Activated naive CD4-positive, alpha-beta T cell treated with Interleukin-2 at 50 U/mL for 16 hours (primary cell): ENCODE measurements at regions not wholly inside any gene's neighbourhood (a gene's known extent, or its start where the extent isn't known, plus 50 kb on each side); places are given as distances from the start of the nearest gene placed in this dataset.

Experiments used
- DNase-seq: peaks from one replicate; pipeline ENCODE4 v3.0.0-alpha.2; 2020

DNA sequence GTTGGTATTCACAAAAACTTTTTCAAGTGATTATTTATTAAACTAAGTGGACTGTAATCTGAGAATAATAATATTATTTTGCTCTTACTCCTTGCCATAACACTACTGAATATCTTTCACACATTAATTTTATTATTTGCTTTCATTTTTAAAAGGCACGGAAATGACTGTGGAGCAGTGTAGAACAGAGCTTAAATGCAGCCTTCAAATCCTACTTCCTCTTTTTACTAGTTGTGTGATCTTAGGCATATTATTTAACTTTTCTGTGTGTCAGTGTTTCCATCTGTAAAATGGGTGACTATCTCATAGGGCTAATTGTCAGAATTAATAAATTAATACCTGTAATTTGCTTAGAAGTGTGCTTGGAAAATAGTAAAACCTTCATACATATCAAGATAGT is 55.5 kb upstream of the SLC8A1 start:
- no peak for DNase-seq

GRCh38 chr2:40510304-40510703 is 58.4 kb upstream of the SLC8A1 start:
- DNase-seq = no peak

DNA sequence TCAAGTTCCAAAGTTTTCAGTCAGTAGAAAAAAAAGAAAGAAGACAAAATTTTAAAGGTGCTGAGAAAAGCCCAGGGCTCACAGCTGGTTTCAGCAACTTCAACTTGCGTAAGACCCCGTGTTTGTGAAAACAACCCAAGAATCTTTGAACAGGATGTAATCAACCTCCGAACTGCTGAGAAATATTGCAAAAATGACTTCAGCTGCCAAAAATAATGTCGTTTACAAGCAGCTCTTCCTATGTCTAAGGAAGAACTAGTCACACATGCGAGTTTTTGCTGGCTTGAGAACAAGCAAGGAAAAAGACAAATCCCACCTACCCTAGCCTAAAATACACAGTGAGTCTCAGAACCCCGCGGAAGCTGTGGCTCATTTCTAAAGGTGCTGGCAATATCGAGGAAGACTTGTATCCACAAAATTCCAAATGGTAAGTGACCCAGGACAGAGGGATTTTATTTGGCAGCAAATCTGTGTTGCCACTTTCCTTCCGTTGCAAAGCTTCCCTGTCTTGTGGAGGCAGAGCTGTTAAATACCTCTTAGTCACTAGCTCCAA is 59.8 kb upstream of the SLC8A1 start:
- no peak for DNase-seq

GRCh38 chr2:40512256-40512655 is 60.4 kb upstream of the SLC8A1 start:
- DNase-seq = no peak

- no peak for DNase-seq
Measured at GRCh38 chr2:40513201-40513600, 61.3 kb upstream of the SLC8A1 start.

DNA sequence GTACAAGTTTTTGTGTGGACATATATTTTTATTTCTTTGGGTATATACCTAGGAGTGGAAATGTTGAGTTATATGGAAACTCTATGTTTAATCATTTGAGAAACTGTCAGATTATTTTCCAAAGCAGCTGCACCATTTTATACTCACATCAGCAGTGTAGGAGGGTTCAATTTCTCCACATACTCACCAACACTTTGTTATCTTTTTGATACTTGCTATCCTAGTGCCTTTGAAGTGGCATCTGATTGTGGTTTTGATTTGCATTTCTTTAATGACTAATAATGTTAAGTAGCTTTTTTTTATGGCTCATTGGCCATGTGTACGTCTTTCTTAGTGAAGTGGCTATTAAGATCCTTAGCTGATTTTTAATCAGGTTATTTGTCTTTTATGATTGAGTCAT is 64.7 kb upstream of the SLC8A1 start:
- no peak for DNase-seq

GRCh38 chr2:40528564-40528963 is 76.7 kb upstream of the SLC8A1 start:
- DNase-seq = no peak

- no peak for DNase-seq
Measured at GRCh38 chr2:40531359-40531758, 79.5 kb upstream of the SLC8A1 start.

DNA sequence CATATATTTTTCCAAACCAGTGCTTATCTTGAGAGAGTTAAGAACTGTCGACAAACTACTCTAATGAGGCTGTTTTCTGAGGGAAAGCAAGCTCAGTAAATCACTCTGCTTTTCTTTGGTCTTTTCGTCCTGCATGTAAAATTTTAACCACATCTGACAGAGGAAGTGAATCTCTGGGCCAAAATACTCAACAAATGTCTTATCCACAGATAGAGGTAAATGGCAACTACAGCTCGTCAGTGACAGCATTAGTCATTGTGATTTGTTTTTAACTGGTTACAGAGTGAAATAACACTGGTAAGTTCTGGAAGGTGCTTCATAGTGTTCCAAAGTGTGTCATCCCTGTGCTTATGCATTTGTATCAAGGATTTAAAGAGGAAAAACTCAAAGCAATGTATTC is 82.6 kb upstream of the SLC8A1 start:
- DNase-seq = no peak

GRCh38 chr2:40535972-40536371 is 84.1 kb upstream of the SLC8A1 start:
- DNase-seq = no peak

- DNase-seq = no peak
Measured at GRCh38 chr2:40540026-40540425, 88.1 kb upstream of the SLC8A1 start.

GRCh38 chr2:40543381-40543780 is 91.5 kb upstream of the SLC8A1 start:
- DNase-seq = no peak

- no peak for DNase-seq
Measured at GRCh38 chr2:40544072-40544471, 92.2 kb upstream of the SLC8A1 start.

- DNase-seq = no peak
Measured at GRCh38 chr2:40545645-40546044, 93.8 kb upstream of the SLC8A1 start.

GRCh38 chr2:40546439-40547191 is 94.7 kb upstream of the SLC8A1 start:
- no peak for DNase-seq

DNA sequence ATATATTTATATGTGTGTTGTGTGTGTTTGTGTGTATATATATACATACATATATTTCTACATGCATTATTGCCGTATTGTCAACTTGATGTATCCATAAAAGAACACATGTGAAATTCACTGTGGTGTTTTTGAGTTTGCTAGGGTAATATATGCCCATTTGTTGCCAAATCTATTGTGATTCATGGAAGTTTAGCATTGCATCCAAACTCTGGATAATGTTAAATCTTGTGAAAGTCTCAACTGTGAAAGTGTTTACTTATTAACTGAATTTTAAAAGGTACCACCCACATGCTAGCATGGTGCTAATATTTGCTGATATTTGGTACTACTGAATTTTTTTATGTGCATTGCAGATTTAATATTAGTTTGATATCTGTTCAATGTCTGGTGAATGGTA is 96.6 kb upstream of the SLC8A1 start:
- no peak for DNase-seq

DNA sequence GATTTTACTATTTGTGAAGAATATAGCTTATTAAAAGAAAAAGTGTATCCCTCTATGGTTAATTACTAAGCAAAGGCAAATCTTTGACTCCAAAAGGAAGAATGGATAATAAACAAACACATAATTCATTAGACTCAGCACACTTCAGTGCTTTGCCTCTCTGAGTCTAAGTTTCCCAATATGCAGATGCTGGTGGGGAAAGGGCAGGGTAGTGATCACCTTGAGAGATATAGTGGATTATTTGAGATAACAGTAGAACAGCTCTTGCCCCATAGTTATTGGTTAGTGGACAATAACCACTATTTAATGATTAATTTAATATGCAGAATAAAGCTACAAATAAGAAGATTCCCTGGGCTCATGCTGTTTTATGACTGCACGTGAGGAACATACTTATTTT is 98.2 kb upstream of the SLC8A1 start:
- DNase-seq = no peak

DNA sequence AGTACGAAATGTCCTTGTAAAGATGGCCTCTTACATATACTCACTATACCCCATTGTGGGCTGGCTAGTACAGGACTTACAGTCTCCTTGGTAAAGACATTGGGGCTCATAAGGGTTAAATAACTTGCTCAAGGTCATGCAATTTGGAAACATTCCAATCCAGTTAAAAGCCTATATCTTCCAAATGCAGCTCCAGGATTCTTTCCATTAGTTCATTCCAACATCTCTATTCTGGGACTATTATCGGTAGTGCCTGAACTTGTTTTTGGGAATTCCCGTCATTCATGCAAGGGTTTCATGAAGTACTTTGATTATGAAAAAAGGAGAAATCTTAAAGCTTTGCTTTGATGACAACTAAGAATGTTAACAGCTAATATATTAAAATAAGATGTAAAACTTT is 99.2 kb upstream of the SLC8A1 start:
- no peak for DNase-seq

- peak; percentile 11 for DNase-seq
Measured at GRCh38 chr2:40554665-40555294, 102.9 kb upstream of the SLC8A1 start.

- no peak for DNase-seq
Measured at GRCh38 chr2:40556293-40556692, 104.4 kb upstream of the SLC8A1 start.

- DNase-seq = no peak
Measured at GRCh38 chr2:40556739-40557138, 104.8 kb upstream of the SLC8A1 start.

DNA sequence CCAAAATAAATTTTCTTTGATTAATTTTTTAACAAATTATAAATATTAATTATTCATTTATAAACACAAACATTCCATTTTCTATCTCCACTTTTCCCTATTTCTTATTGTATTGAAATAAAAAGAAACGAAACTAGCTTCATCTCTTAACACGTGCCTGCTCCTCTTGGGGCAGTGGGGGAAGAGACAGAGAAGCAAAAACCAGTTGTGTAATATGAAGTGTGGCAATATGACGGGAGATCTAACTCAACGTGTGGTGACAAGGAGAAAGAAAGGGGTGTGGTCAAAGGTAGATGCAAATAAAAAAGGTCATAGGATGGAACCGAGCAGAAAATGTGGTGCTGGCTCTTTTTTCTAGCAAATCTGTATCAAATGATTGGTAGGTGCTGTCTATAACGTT is 106.9 kb upstream of the SLC8A1 start:
- no peak for DNase-seq

- DNase-seq = no peak
Measured at GRCh38 chr2:40559175-40559574, 107.3 kb upstream of the SLC8A1 start.

- no peak for DNase-seq
Measured at GRCh38 chr2:40564184-40564583, 112.3 kb upstream of the SLC8A1 start.

DNA sequence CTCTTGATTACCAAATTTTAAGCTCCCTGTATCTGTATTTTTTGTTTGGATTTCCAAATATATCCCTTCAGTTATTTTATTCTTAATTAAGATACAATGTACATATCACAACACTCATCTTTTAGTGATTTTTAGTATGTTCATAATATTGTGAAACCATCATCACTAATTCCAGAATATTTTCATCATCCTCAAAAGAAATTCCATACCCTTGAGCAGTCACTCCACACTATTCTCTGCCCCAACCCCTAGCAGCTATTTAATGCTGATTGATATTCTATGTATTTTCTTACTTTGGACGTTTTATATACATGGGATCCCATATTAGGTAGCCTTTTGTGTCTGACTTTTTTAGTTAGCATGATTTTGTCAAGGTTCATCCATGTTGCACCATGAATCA is 127.4 kb upstream of the SLC8A1 start:
- DNase-seq = no peak
